ENCODE measurements at regions not wholly inside any gene's neighbourhood (a gene's known extent, or its start where the extent isn't known, plus 50 kb on each side); places are given as distances from the start of the nearest gene placed in this dataset.

DNA sequence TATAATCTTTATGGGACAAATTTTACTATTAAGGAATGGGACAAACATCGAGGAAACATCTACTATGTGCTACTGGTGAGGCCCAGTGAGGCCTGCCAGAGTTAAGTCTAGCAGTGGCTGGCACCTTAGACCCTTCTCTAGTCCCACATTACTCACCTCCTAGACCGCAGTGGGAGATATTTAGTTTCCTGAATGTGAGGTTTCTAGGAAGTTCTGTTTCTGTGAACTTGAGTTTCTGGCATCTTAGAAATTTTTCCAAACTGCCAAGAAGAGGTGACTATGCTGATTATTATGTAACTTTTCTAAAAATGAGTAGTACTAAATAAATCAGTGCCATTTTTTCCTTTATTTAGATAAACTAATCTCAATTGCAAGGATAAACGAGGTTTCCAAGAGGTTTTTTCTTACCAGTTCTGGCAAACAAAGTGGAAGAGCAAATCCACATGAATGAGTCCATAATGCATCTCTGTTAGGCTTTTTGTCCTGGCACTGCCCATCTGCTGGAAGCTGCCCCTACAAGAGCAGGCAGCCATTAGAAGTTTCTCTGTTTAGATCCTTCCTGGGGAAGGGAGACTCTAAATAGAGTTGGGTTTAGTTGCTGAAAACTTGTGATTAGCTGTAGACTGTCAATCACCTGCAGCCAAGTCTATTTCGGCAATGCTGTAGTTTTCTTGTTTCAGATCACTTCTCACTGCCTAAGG is 348.7 kb downstream of the MAN2A1 start:
- no peak for TF ChIP-seq CTCF (IDR thresholded peaks at IDR 0.05)
- no peak for TF ChIP-seq POLR2A (IDR thresholded peaks at IDR 0.05)

Measured in adrenal gland (tissue), 5 donors.